Thymus (tissue), 11 donors: ENCODE measurements at regions not wholly inside any gene's neighbourhood (a gene's known extent, or its start where the extent isn't known, plus 50 kb on each side); places are given as distances from the start of the nearest gene placed in this dataset.

Experiments used
- DNase-seq, 9 donors: peaks; one replicate each; pipeline ENCODE4 v3.0.0-alpha.2; 2013; ENCODE audit warnings: low spot score in 9 of 9, low read depth in 6 of 9, missing footprints in 1 of 9
- H3K27ac ChIP-seq, 2 donors: one replicate each; pipeline ENCODE4 v1.5.1; 2013; ENCODE audit warnings: control low read depth in 1 of 2, low read depth in 1 of 2, low read length in 1 of 2, mild to moderate bottlenecking in 1 of 2, moderate library complexity in 1 of 2
- H3K27me3 ChIP-seq, 2 donors: one replicate each; pipeline ENCODE4 v1.5.1; 2013; ENCODE audit warnings: low read length in 1 of 2; ENCODE audit not compliant: control insufficient read depth in 2 of 2, insufficient read depth in 1 of 2
- H3K36me3 ChIP-seq, 2 donors: one replicate each; pipeline ENCODE4 v1.5.1; 2013; ENCODE audit warnings: low read length in 1 of 2, mild to moderate bottlenecking in 1 of 2, moderate library complexity in 1 of 2; ENCODE audit not compliant: control insufficient read depth in 2 of 2, insufficient read depth in 2 of 2
- H3K4me1 ChIP-seq, 2 donors: one replicate each; pipeline ENCODE4 v1.5.1; 2013; ENCODE audit warnings: low read length in 2 of 2; ENCODE audit not compliant: control insufficient read depth in 2 of 2, insufficient read depth in 2 of 2
- H3K4me3 ChIP-seq, 2 donors: one replicate each; pipeline ENCODE4 v1.5.1; 2013; ENCODE audit warnings: low read length in 2 of 2, control low read depth in 1 of 2, mild to moderate bottlenecking in 1 of 2
- H3K9me3 ChIP-seq, 2 donors: one replicate each; pipeline ENCODE4 v1.5.1; 2013; ENCODE audit warnings: low read length in 1 of 2, mild to moderate bottlenecking in 1 of 2; ENCODE audit not compliant: control insufficient read depth in 2 of 2, insufficient read depth in 1 of 2
- WGBS: extraction: QIAGEN DNeasy Blood & Tissue Kit; methylation state at CpG from one replicate; pipeline ENCODE4 v1.1.7; 2013; 5-methylcytosine and 5-hydroxymethylcytosine counted together
- donor health status: healthy.

- Histone ChIP-seq H3K9me3 (peaks cover 0 to 11% of the 10 kb centered on the region in 2 donors), H3K4me1 (no peaks in the 10 kb centered on the region), H3K27me3 (no peaks in the 10 kb centered on the region), H3K4me3 (no peak overlapping the region), H3K27ac (no peak overlapping the region), H3K36me3 (no peaks in the 10 kb centered on the region)
- no peak for DNase-seq
- 71% methylated on average over 6 of the region's 6 CpGs for WGBS
Observed at GRCh38 chr1:4379451-4380175, 274.8 kb upstream of the AJAP1 start.

DNA sequence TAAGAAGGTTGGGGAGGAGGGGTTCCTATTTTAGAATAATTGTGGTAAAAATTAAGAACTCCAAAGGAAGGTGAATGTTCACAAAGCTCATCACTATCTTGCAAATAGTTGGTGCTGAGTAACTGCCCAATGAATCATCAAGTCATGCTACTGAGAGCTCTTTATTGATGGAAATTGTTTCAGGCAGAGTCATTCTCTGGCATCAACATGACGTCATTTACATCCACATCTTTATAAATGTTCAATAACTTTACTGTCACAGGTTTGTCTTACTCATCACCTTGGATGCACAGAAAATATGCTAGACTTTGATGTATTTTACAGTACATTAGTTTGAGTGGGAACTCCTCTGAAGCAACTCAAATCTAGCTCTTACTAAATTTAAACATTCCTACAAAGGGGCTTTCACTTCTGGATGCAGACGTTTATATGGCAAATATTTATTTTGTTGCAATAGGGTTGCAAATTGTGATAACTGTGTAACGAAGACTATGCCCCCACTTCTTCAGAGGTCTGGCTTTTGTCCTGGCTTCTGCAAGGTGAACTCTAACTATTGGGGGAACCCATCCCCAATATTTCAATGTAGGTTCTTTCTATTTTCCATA is 273.7 kb upstream of the AJAP1 start:
- Histone ChIP-seq H3K4me1 (no peaks in the 10 kb centered on the region), H3K36me3 (no peaks in the 10 kb centered on the region), H3K9me3 (peaks cover 0 to 9% of the 10 kb centered on the region in 2 donors), H3K4me3 (no peak overlapping the region), H3K27ac (no peak overlapping the region), H3K27me3 (no peaks in the 10 kb centered on the region)
- DNase-seq = no peak
- WGBS = 69% methylated on average over 3 of the region's 3 CpGs

DNA sequence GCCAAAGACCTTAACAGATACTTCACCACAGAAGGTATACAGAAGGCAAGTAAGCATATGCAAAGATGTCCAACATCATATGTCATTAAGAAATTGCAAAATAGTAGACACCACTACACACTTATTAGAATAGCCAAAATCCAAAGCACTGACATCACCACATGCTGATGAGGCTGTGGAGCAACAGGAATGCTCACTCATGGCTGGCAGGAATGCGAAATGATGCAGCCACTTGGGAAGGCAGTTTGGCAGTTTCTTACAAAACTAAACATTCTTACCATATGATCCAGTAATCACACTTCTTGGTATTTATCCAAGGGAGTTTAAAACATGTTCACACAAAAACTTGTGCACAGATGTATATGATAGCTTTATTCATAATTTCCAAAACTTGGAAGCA is 261.2 kb upstream of the AJAP1 start:
- H3K27me3 ChIP-seq = no peaks in the 10 kb centered on the region
- WGBS = 51% methylated on average over 1 of the region's 1 CpG

GRCh38 chr1:4394366-4394765 is 260.0 kb upstream of the AJAP1 start:
- H3K36me3 ChIP-seq = no peaks in the 10 kb centered on the region
- no peaks in the 10 kb centered on the region for H3K27me3 ChIP-seq
- DNase-seq = no peak
- WGBS = 81% methylated on average over 8 of the region's 8 CpGs
- peaks cover 0 to 23% of the 10 kb centered on the region in 2 donors for H3K9me3 ChIP-seq
- H3K4me3 ChIP-seq = no peak overlapping the region
- no peak overlapping the region for H3K27ac ChIP-seq
- H3K4me1 ChIP-seq = no peaks in the 10 kb centered on the region

More for the DNA sequence above, 261.2 kb upstream of the AJAP1 start:
- no peak for DNase-seq
- Histone ChIP-seq H3K4me1 (no peaks in the 10 kb centered on the region), H3K4me3 (no peak overlapping the region), H3K36me3 (no peaks in the 10 kb centered on the region), H3K27ac (no peak overlapping the region), H3K9me3 (peaks cover 0 to 23% of the 10 kb centered on the region in 2 donors)

DNA sequence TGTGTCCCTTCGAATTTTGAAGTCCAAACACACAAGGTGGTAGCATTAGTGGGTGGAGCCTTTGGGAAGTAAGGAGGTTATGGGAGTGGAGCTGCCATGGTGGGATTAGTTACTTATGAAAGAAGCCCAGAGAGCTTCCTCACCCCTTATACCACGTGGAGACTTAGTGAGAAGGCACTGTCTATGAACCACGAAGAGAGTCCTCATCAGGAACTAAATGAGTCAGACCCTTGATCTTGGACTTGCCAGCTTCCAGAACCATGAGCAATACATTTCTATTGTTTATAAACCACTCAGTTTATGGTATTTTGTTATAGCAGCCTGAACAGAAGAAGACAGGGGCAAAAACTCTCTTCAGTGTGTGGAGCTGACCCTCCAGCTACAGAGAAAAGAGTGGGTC is 259.3 kb upstream of the AJAP1 start:
- 71% methylated on average over 3 of the region's 3 CpGs for WGBS
- no peak for DNase-seq
- H3K9me3 ChIP-seq = peaks cover 0 to 21% of the 10 kb centered on the region in 2 donors
- no peak overlapping the region for H3K4me3 ChIP-seq
- no peaks in the 10 kb centered on the region for H3K27me3 ChIP-seq
- no peaks in the 10 kb centered on the region for H3K36me3 ChIP-seq
- H3K4me1 ChIP-seq = no peaks in the 10 kb centered on the region
- no peak overlapping the region for H3K27ac ChIP-seq

DNA sequence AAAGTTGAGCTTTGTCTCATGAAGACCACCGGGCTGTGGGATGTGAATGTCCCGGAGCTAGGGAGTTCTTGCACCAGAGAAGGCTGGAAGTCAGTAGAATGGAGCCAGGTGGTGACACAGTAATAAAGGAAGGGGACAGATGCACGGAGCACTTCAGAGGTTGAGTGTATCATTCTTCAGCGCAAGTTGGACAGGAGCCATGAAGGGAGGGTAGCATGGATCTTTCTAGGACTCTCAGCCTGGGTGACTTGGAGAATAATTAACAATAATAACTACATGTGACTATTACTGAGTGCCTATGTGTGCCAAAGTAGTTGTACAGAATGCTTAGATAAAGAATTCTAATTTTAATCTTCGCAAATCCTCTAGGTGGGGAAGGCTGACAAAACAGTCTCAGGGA is 258.7 kb upstream of the AJAP1 start:
- Histone ChIP-seq H3K27ac (no peak overlapping the region), H3K4me1 (no peaks in the 10 kb centered on the region), H3K4me3 (no peak overlapping the region), H3K36me3 (no peaks in the 10 kb centered on the region), H3K27me3 (no peaks in the 10 kb centered on the region), H3K9me3 (peaks cover 0 to 18% of the 10 kb centered on the region in 2 donors)
- DNase-seq = no peak
- 78% methylated on average over 5 of the region's 5 CpGs for WGBS

DNA sequence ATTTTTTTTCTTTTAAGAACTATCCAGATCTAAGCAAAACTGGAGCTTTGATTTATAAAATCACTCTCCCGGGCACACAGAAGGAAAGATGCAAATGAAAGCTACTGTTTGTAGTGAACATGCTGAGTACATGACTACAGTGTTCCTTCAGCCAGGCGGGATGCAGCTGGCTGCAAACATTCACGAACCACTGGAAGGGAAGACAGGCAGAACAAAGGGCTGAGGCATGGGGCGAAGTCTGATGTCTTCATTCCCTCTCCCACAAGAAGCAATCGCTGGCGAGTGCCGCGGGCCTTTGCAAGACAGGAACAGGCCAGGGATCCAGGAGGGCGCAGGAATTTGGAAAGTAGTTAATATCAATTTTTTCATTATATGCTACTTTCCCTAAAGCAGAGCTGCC is 257.9 kb upstream of the AJAP1 start:
- 75% methylated on average over 9 of the region's 9 CpGs for WGBS
- no peak overlapping the region for H3K27ac ChIP-seq
- H3K36me3 ChIP-seq = no peaks in the 10 kb centered on the region
- no peak for DNase-seq
- H3K4me1 ChIP-seq = no peaks in the 10 kb centered on the region
- peaks cover 0 to 11% of the 10 kb centered on the region in 2 donors for H3K9me3 ChIP-seq
- no peak overlapping the region for H3K4me3 ChIP-seq
- H3K27me3 ChIP-seq = no peaks in the 10 kb centered on the region

DNA sequence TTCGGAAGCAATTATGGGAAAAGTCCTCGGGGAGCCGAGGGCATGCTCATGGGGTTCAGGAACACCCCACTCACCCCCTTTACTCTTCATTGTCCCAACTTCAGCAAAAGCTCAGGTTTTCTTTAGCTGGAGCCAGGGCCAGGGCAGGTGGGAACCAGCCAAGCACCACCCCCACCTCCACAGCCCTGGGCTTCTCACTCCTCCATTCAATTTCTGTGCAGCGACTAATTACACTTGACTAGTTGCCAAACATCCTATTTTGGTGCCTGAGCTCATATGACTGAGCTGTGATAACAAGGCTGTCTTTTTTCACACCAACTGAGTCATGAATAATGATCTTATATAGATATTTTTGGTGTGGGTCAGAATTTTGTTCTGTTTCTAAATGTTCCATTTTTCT is 257.2 kb upstream of the AJAP1 start:
- WGBS = 87% methylated on average over 4 of the region's 4 CpGs
- Histone ChIP-seq H3K36me3 (no peaks in the 10 kb centered on the region), H3K4me1 (no peaks in the 10 kb centered on the region), H3K4me3 (no peak overlapping the region), H3K27ac (no peak overlapping the region), H3K27me3 (no peaks in the 10 kb centered on the region), H3K9me3 (peaks cover 0 to 11% of the 10 kb centered on the region in 2 donors)
- DNase-seq = no peak

- Histone ChIP-seq H3K36me3 (no peaks in the 10 kb centered on the region), H3K27me3 (no peaks in the 10 kb centered on the region), H3K4me3 (no peak overlapping the region), H3K27ac (no peak overlapping the region), H3K9me3 (peaks cover 0 to 1% of the 10 kb centered on the region in 2 donors), H3K4me1 (no peaks in the 10 kb centered on the region)
- no peak for DNase-seq
- WGBS = 81% methylated on average over 1 of the region's 1 CpG
Observed at GRCh38 chr1:4402032-4402431, 252.4 kb upstream of the AJAP1 start.
